Astrocyte of the hippocampus (primary cell): ENCODE measurements at regions not wholly inside any gene's neighbourhood (a gene's known extent, or its start where the extent isn't known, plus 50 kb on each side); places are given as distances from the start of the nearest gene placed in this dataset.
"Not testable (repeated sequence)": the region's sequence is repeated elsewhere in the genome, so short reads cannot be mapped to it uniquely, and the experiment has no call there.

ENCODE experiments used
- DNase-seq: peaks from one replicate; pipeline ENCODE4 v3.0.0; 2011; ENCODE audit warnings: low read depth, low spot score

GRCh38 chr1:83097715-83098114 lies 901.2 kb downstream of the TTLL7 start:
- DNase-seq, result no peak

- no peak for DNase-seq
These were observed 903.4 kb downstream of the TTLL7 start for GRCh38 chr1:83095570-83095969.

- DNase-seq, result peak; percentile 64
These were observed 908.7 kb downstream of the TTLL7 start for GRCh38 chr1:83090195-83090594.

- no peak for DNase-seq
These were observed 911.1 kb downstream of the TTLL7 start for GRCh38 chr1:83087851-83088250.

GRCh38 chr1:83086986-83087512 lies 911.9 kb downstream of the TTLL7 start:
- DNase-seq, result no peak

- peak; percentile 36 for DNase-seq
These were observed 912.6 kb downstream of the TTLL7 start for GRCh38 chr1:83086346-83086745.

GRCh38 chr1:83083589-83084224 lies 915.2 kb downstream of the TTLL7 start:
- DNase-seq, result no peak

- DNase-seq, result no peak
These were observed 921.5 kb downstream of the TTLL7 start for GRCh38 chr1:83077411-83077810.

- no peak for DNase-seq
These were observed 923.8 kb downstream of the TTLL7 start for GRCh38 chr1:83075107-83075506.

- DNase-seq, result no peak
These were observed 931.0 kb downstream of the TTLL7 start for GRCh38 chr1:83067954-83068353.

- no peak for DNase-seq
These were observed 932.8 kb downstream of the TTLL7 start for GRCh38 chr1:83065952-83066727.

- DNase-seq, result no peak
These were observed 934.2 kb downstream of the TTLL7 start for GRCh38 chr1:83064589-83065242.

GRCh38 chr1:83060651-83061390 lies 938.1 kb downstream of the TTLL7 start:
- DNase-seq, result no peak

- DNase-seq, result peak; percentile 17
These were observed 938.7 kb downstream of the TTLL7 start for GRCh38 chr1:83060221-83060620.

GRCh38 chr1:83058327-83058726 lies 940.6 kb downstream of the TTLL7 start:
- DNase-seq, result no peak

- DNase-seq, result peak; percentile 5
These were observed 943.4 kb downstream of the TTLL7 start for GRCh38 chr1:83055391-83056170.

- no peak for DNase-seq
These were observed 945.5 kb downstream of the TTLL7 start for GRCh38 chr1:83053446-83053845.

GRCh38 chr1:83052865-83053264 lies 946.1 kb downstream of the TTLL7 start:
- no peak for DNase-seq

GRCh38 chr1:83051053-83051452 lies 947.9 kb downstream of the TTLL7 start:
- DNase-seq, result not testable (repeated sequence)

GRCh38 chr1:83043244-83043643 lies 955.7 kb downstream of the TTLL7 start:
- no peak for DNase-seq

GRCh38 chr1:83039091-83039490 lies 959.8 kb downstream of the TTLL7 start:
- not testable (repeated sequence) for DNase-seq
